OCI-LY7 (cell line): ENCODE measurements at regions not wholly inside any gene's neighbourhood (a gene's known extent, or its start where the extent isn't known, plus 50 kb on each side); places are given as distances from the start of the nearest gene placed in this dataset.

Experiments
- CTCF ChIP-seq: fragments of 200-600 bp; sonication (generic); conservative IDR thresholded peaks from 2 replicates; pipeline ENCODE4 v1.5.1; 2014; ENCODE audit warnings: mild to moderate bottlenecking, antibody characterized with exemption, low read length, moderate library complexity, mixed read lengths
- EZH2phosphoT487 ChIP-seq: fragments of 200-600 bp; sonication (generic); IDR thresholded peaks from 2 replicates; pipeline ENCODE4 v1.6.1; 2018; ENCODE audit warnings: low read depth, borderline replicate concordance, mild to moderate bottlenecking, mixed run types, antibody characterized with exemption, low read length, moderate library complexity, mixed read lengths

DNA sequence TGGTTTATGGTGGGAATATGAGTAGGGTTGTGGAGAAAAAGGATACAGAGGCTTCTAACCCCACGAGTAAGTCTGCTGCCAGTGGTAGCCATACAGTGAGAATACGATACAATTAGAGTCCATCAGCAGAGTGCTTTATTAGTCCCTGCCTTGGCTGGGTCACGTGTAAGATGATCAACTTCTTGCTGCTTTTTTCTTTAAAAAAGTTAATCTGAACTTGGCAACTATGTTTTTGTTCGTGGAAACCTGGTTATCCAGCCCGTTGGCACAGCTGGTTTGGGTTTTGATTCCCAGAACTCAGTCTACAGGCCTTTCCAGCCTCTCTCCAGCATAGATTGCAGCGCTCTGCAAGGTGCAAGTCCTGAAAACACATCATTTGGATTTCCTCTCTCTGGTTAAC lies 53.1 kb upstream of the LSM6 start:
- TF ChIP-seq CTCF (no peak), EZH2phosphoT487 (no peak)
